ENCODE measurements at regions not wholly inside any gene's neighbourhood (a gene's known extent, or its start where the extent isn't known, plus 50 kb on each side); places are given as distances from the start of the nearest gene placed in this dataset.

DNA sequence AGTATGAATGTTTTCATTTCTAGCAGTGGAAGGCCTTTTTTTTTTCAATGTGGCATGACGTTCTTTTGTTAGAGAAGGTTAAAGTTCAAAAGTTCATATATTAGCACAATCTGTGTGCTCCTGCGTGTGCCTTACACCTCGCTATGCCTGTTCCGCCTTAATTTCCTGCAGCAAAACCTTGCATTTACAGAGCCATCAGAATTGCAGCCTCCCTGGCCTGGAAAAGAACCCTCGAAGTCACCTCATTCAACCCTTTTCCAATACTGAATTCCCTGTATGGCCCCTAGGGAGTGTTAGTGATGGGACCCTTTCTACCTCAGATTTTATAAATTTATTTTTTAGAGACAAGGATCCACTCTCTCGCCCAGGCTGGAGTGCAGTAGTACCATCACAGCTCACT, 103.5 kb upstream of the ZNF438 start:
- TF ChIP-seq, protein P1, sequence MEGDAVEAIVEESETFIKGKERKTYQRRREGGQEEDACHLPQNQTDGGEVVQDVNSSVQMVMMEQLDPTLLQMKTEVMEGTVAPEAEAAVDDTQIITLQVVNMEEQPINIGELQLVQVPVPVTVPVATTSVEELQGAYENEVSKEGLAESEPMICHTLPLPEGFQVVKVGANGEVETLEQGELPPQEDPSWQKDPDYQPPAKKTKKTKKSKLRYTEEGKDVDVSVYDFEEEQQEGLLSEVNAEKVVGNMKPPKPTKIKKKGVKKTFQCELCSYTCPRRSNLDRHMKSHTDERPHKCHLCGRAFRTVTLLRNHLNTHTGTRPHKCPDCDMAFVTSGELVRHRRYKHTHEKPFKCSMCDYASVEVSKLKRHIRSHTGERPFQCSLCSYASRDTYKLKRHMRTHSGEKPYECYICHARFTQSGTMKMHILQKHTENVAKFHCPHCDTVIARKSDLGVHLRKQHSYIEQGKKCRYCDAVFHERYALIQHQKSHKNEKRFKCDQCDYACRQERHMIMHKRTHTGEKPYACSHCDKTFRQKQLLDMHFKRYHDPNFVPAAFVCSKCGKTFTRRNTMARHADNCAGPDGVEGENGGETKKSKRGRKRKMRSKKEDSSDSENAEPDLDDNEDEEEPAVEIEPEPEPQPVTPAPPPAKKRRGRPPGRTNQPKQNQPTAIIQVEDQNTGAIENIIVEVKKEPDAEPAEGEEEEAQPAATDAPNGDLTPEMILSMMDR (IDR thresholded peaks at IDR 0.05; ENCODE audit: insufficient read depth, low read depth, low read length): no peak
- no peak for TF ChIP-seq EZH2 (IDR thresholded peaks at IDR 0.05; ENCODE audit: insufficient read depth, low read length)

Measured in astrocyte (in vitro differentiated cells and primary cell).